Tibial nerve (tissue), 4 donors: ENCODE measurements at regions not wholly inside any gene's neighbourhood (a gene's known extent, or its start where the extent isn't known, plus 50 kb on each side); places are given as distances from the start of the nearest gene placed in this dataset.

ENCODE experiments used
- EP300 ChIP-seq, 2 donors: sonication (generic); formaldehyde crosslinking; IDR thresholded peaks; one replicate each; pipeline ENCODE4 v1.6.1; 2017; ENCODE audit warnings: antibody characterized with exemption in 2 of 2, mild to moderate bottlenecking in 1 of 2
- POLR2A ChIP-seq, 2 donors: fragments of 450-650 bp; IDR thresholded peaks; one replicate each; pipeline ENCODE4 v1.6.1; 2017; ENCODE audit warnings: antibody characterized with exemption in 2 of 2, mild to moderate bottlenecking in 2 of 2, moderate library complexity in 2 of 2
- TF ChIP-seq, protein P1 (sequence below), 5 experiments: fragments of 200-600 bp in 3 of 5; fragments of 450-650 bp in 2 of 5; sonication (generic) in 3 of 5; IDR thresholded peaks; one replicate each; pipeline ENCODE4 v1.5.1; 2016 to 2019; ENCODE audit warnings: antibody characterized with exemption in 5 of 5, mild to moderate bottlenecking in 3 of 5, moderate library complexity in 2 of 5

DNA sequence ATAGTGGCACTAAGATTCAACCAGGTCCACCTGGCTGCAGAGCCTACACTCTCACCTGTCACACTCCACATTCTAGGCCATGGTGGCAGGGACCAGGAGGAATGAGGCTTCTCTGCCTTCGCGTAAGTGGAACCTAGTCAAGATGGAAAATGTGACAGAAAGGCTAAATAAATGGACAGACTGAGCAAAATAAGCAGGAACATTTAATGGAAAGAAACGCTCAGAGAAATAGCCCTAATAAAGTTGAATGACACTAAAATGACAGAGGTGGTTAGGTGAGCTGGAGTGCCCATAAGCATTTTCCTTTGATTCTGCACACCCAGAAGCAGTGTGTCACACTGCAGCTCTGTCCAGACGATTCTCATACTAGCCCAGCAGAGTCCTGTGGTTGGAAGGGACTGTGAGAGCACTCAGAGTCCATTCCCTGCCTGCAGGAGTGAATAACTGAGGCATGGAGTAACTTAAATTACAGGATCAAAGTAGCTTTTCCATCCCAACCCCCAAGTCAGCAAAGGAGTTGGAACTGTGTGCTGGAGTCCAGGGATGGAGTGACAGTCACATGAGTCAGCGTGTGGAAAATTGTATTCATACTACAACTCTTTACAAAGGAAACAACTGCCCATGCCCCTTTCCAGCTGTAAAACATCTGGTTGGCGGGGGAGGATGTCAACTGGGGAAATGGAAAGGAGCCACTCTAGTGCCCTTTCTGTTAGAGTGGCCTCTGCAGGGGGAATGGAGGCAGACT, 105.4 kb upstream of the LGALSL start:
- TF ChIP-seq, protein P1, sequence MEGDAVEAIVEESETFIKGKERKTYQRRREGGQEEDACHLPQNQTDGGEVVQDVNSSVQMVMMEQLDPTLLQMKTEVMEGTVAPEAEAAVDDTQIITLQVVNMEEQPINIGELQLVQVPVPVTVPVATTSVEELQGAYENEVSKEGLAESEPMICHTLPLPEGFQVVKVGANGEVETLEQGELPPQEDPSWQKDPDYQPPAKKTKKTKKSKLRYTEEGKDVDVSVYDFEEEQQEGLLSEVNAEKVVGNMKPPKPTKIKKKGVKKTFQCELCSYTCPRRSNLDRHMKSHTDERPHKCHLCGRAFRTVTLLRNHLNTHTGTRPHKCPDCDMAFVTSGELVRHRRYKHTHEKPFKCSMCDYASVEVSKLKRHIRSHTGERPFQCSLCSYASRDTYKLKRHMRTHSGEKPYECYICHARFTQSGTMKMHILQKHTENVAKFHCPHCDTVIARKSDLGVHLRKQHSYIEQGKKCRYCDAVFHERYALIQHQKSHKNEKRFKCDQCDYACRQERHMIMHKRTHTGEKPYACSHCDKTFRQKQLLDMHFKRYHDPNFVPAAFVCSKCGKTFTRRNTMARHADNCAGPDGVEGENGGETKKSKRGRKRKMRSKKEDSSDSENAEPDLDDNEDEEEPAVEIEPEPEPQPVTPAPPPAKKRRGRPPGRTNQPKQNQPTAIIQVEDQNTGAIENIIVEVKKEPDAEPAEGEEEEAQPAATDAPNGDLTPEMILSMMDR (IDR thresholded peaks at IDR 0.05), result no peak
- TF ChIP-seq POLR2A (IDR thresholded peaks at IDR 0.05) (no peak), EP300 (IDR thresholded peaks at IDR 0.05) (no peak)
